ENCODE measurements at regions not wholly inside any gene's neighbourhood (a gene's known extent, or its start where the extent isn't known, plus 50 kb on each side); places are given as distances from the start of the nearest gene placed in this dataset.

GRCh38 chr6:4270776-4271175 lies 135.4 kb upstream of the ECI2 start (continued):
- TF ChIP-seq ZNF462 (CRISPR knock-in tag; IDR thresholded peaks at IDR 0.05) (no peak), ETS1 (IDR thresholded peaks at IDR 0.05) (no peak), ZNF331 (CRISPR knock-in tag; IDR thresholded peaks at IDR 0.05; ENCODE audit: low read depth) (no peak), NANOG (IDR thresholded peaks at IDR 0.05; ENCODE audit: borderline replicate concordance) (no peak), REST (IDR thresholded peaks at IDR 0.05; ENCODE audit: unreplicated experiment) (no peak), EZH2 (IDR thresholded peaks at IDR 0.05; ENCODE audit: low read depth, unreplicated experiment) (no peak), POLR2AphosphoS5 (IDR thresholded peaks at IDR 0.05; ENCODE audit: low read depth) (no peak)

Data from GM23338 (cell line).